Gastroesophageal sphincter (tissue), 3 donors: ENCODE measurements at regions not wholly inside any gene's neighbourhood (a gene's known extent, or its start where the extent isn't known, plus 50 kb on each side); places are given as distances from the start of the nearest gene placed in this dataset.

Source experiments
- CTCF ChIP-seq, 4 experiments: fragments of 200-600 bp in 2 of 4; fragments of 450-650 bp in 2 of 4; sonication (generic) in 1 of 4; IDR thresholded peaks; one replicate each; pipeline ENCODE4 v1.5.1; 2017 to 2019; ENCODE audit warnings: antibody characterized with exemption in 4 of 4, mild to moderate bottlenecking in 2 of 4, moderate library complexity in 2 of 4
- POLR2A ChIP-seq, 2 donors: fragments of 450-650 bp; IDR thresholded peaks; one replicate each; pipeline ENCODE4 v1.6.1; 2017; ENCODE audit warnings: antibody characterized with exemption in 2 of 2, mild to moderate bottlenecking in 2 of 2, moderate library complexity in 1 of 2

- TF ChIP-seq POLR2A (IDR thresholded peaks at IDR 0.05): no peak
- no peak for TF ChIP-seq CTCF (IDR thresholded peaks at IDR 0.05)
Observed at GRCh38 chr11:103731670-103732069, 304.8 kb upstream of the DDI1 start.
